CD4-positive, alpha-beta T cell treated with Interleukin-17A for 4 hours (primary cell): ENCODE measurements at regions not wholly inside any gene's neighbourhood (a gene's known extent, or its start where the extent isn't known, plus 50 kb on each side); places are given as distances from the start of the nearest gene placed in this dataset.
"Not testable (repeated sequence)": the region's sequence is repeated elsewhere in the genome, so short reads cannot be mapped to it uniquely, and the experiment has no call there.

Experiments
- DNase-seq: peaks from one replicate; pipeline ENCODE4 v3.0.0-alpha.2; 2020; ENCODE audit warnings: mixed read lengths

GRCh38 chr9:115844433-115844832 lies 309.2 kb upstream of the PAPPA start:
- DNase-seq = not testable (repeated sequence)

GRCh38 chr9:115845648-115846312 lies 307.8 kb upstream of the PAPPA start:
- no peak for DNase-seq

GRCh38 chr9:115847216-115847615 lies 306.4 kb upstream of the PAPPA start:
- DNase-seq = no peak

GRCh38 chr9:115849679-115850412 lies 303.7 kb upstream of the PAPPA start:
- DNase-seq = no peak

GRCh38 chr9:115850548-115851304 lies 302.9 kb upstream of the PAPPA start:
- no peak for DNase-seq

GRCh38 chr9:115855458-115856133 lies 298.0 kb upstream of the PAPPA start:
- DNase-seq = no peak

- not testable (repeated sequence) for DNase-seq
Measured at GRCh38 chr9:115858421-115858820, 295.2 kb upstream of the PAPPA start.

GRCh38 chr9:115862021-115862420 lies 291.6 kb upstream of the PAPPA start:
- DNase-seq = no peak

GRCh38 chr9:115864581-115864980 lies 289.0 kb upstream of the PAPPA start:
- DNase-seq = no peak

GRCh38 chr9:115867326-115867725 lies 286.3 kb upstream of the PAPPA start:
- DNase-seq = no peak

GRCh38 chr9:115877852-115878438 lies 275.6 kb upstream of the PAPPA start:
- DNase-seq = no peak

- no peak for DNase-seq
Measured at GRCh38 chr9:115879451-115879850, 274.1 kb upstream of the PAPPA start.

GRCh38 chr9:115880221-115880885 lies 273.2 kb upstream of the PAPPA start:
- no peak for DNase-seq

- DNase-seq = no peak
Measured at GRCh38 chr9:115882911-115883310, 270.7 kb upstream of the PAPPA start.

- DNase-seq = no peak
Measured at GRCh38 chr9:115883467-115884329, 269.9 kb upstream of the PAPPA start.

GRCh38 chr9:115884846-115885245 lies 268.7 kb upstream of the PAPPA start:
- no peak for DNase-seq

GRCh38 chr9:115888131-115888530 lies 265.5 kb upstream of the PAPPA start:
- DNase-seq = no peak

- DNase-seq = no peak
Measured at GRCh38 chr9:115891929-115892328, 261.7 kb upstream of the PAPPA start.

- not testable (repeated sequence) for DNase-seq
Measured at GRCh38 chr9:115898478-115898877, 255.1 kb upstream of the PAPPA start.

- DNase-seq = no peak
Measured at GRCh38 chr9:115900698-115901097, 252.9 kb upstream of the PAPPA start.

- no peak for DNase-seq
Measured at GRCh38 chr9:115910959-115911358, 242.6 kb upstream of the PAPPA start.
